NT2/D1 (cell line): ENCODE measurements at regions not wholly inside any gene's neighbourhood (a gene's known extent, or its start where the extent isn't known, plus 50 kb on each side); places are given as distances from the start of the nearest gene placed in this dataset.

Source experiments
- YY1 ChIP-seq: IDR thresholded peaks from 2 replicates; pipeline ENCODE4 v1.6.1; 2011; ENCODE audit not compliant: insufficient read length, insufficient read depth
- ZNF274 ChIP-seq: IDR thresholded peaks from 2 replicates; pipeline ENCODE4 v1.6.1; 2011; ENCODE audit warnings: mild to moderate bottlenecking, low read depth, low read length

DNA sequence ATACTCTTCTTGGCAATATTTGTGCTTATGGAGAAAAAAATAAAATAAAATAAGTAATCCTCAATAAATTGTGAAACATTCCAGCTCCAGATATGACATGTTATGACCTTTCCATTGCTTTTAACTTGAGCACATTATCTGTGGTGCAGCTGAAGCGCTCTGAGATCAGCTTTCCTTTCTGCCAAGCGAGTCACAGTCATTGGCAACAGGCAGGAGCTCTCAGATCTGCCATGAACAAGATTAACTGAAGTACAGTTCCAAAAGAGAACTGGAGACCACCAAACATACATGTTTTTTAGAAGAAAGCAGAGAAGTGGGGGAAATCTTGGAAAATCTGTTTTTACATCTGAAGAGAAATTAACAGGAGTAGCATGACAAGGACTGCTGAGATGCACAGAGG, 89.2 kb upstream of the DSCAM start:
- TF ChIP-seq ZNF274 = no peak
- TF ChIP-seq YY1 = no peak
